ENCODE measurements at regions not wholly inside any gene's neighbourhood (a gene's known extent, or its start where the extent isn't known, plus 50 kb on each side); places are given as distances from the start of the nearest gene placed in this dataset.
A peak's percentile ranks its signal among the peaks of the same experiment; 100 is the strongest.

DNA sequence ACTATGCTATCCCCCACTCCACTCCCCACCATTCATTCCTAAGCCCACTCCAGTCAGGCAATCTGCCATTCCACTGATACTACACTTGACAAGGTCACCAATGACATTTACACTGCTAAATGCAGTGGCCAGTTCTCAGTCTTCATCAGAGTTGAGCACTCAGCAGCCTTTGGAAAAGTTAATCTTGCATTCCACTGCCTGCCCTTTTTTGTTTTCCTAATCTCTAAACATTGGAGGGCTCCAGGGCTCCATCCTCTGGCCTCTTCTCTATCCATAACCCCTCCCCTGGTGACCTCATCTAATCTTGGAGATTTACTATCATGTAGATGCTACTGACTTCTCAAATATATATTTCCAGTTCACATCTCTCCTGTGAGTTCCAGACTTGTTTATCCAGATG is 70.9 kb upstream of the S1PR1 start:
- H3K9me3 ChIP-seq (ENCODE audit: low read length): no peaks in the 10 kb centered on the region
- no peaks in the 10 kb centered on the region for H3K36me3 ChIP-seq (ENCODE audit: insufficient read depth, low read length)
- peaks cover 18% of the 10 kb centered on the region for H3K4me1 ChIP-seq (ENCODE audit: insufficient read depth, low read length)
- no peak overlapping the region for H2AFZ ChIP-seq (ENCODE audit: low read depth, low read length)
- no peaks in the 10 kb centered on the region for H3K27me3 ChIP-seq (ENCODE audit: insufficient read depth, low read length)
- H3K4me3 ChIP-seq (ENCODE audit: low read length): no peak overlapping the region

DNA sequence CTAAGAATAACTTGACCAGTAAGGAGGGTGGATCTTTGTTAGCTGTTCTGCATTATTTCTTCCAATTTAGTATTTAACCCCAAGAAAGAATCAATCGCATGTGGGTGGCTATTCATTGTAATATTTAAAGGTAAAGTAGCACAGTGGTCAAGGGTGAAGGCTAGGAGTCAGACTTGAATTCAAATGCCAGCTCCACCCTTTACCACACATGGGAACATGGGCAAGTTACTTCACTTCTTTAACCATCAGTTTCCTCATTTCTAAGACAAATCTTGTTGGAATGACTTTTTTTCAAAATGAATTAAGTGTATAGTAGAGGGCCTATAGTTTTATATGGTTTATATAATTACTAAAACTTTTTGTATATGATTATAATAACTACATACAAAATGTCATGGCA is 71.3 kb upstream of the S1PR1 start:
- H3K4me3 ChIP-seq (ENCODE audit: low read length): no peak overlapping the region
- H3K4me1 ChIP-seq (ENCODE audit: insufficient read depth, low read length): peaks cover 18% of the 10 kb centered on the region
- no peak overlapping the region for H2AFZ ChIP-seq (ENCODE audit: low read depth, low read length)
- H3K9me3 ChIP-seq (ENCODE audit: low read length): no peaks in the 10 kb centered on the region
- no peaks in the 10 kb centered on the region for H3K27me3 ChIP-seq (ENCODE audit: insufficient read depth, low read length)
- H3K36me3 ChIP-seq (ENCODE audit: insufficient read depth, low read length): no peaks in the 10 kb centered on the region

DNA sequence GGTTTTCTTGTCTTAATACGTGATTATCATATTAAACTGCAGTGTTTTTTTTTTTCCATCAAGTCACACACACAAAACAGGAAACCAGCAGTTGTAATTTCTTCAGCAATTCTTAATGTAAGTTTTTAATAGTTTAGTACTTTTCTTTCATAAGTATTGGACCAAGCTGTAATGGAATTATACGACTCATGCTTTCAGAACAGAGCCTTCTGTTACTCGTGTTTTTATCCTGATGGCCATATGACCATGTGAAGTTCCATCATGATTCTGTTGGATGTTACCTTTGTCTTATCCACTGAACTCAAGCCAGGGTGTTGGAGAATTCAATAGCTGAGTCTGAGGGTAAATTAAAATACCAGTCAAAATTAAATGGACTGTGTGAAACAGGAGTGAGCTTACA is 72.0 kb upstream of the S1PR1 start:
- Histone ChIP-seq H3K9me3 (ENCODE audit: low read length) (no peaks in the 10 kb centered on the region), H3K4me1 (ENCODE audit: insufficient read depth, low read length) (peaks cover 18% of the 10 kb centered on the region), H2AFZ (ENCODE audit: low read depth, low read length) (no peak overlapping the region), H3K4me3 (ENCODE audit: low read length) (no peak overlapping the region), H3K36me3 (ENCODE audit: insufficient read depth, low read length) (no peaks in the 10 kb centered on the region), H3K27me3 (ENCODE audit: insufficient read depth, low read length) (no peaks in the 10 kb centered on the region)

DNA sequence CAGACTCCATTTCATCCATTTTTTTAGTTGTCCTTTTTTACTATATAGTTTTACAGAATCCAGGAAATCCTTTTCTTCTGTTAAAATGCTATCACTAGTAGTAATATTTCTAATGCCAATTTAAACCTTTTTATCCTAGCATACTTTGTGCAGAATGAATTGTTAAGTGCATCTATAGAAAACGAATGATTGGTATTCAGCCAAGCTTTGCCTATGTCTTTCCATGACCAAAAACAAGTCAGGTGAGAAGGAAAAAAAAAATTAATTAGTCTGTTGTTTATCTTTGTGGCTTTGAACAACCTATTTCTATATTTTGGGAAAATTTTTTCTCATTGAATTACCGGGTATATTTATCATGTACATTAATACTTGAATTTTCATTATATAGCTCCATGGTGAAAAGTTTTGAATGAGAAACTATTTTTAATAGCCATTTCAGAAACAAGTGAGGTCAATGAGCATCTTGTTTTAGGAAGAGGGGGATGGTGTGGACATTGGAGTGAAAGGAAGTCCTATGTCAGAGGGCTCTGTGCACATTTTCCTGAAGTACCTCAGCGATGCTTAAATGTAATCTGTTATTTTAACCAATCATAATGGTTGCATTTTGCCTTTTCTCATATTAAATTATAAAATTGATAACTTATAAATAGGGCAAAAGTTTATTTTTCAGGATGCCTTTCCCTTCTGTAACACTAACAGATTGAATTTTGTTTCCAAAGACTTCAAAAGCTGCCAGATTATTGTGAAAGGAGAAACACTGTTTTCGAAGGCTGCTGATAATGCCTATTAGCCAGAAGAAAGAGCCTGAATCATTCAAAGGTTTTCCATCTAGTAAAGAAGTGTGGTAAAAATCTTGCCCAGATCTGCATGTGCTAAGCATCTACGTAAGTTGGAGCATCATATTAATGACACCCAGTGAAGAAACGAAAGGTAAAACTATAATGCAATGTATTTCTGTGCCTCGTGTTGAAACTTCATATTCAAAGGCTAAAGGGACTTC is 73.8 kb upstream of the S1PR1 start:
- Histone ChIP-seq H3K4me1 (ENCODE audit: insufficient read depth, low read length) (peaks cover 18% of the 10 kb centered on the region), H2AFZ (ENCODE audit: low read depth, low read length) (no peak overlapping the region), H3K36me3 (ENCODE audit: insufficient read depth, low read length) (no peaks in the 10 kb centered on the region), H3K9me3 (ENCODE audit: low read length) (no peaks in the 10 kb centered on the region), H3K27me3 (ENCODE audit: insufficient read depth, low read length) (no peaks in the 10 kb centered on the region), H3K4me3 (ENCODE audit: low read length) (no peak overlapping the region)

DNA sequence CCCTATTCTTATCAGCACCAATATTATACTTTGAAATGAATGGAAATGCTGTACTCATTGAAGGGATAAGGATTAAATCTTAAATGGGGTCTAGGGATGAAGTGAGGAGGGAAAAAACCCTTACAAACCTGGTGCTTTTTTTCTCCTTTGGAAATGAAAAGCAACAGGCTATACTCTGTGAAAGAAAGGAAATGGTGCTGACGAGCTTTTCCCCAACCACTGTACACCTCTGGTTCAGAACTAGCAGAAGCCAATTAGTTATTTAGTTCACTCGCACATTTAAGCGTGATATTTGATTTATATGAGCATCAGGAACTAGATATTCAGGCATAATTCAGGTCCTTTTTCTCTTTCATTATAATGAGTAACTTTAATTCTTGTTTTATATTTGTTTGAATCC is 74.5 kb upstream of the S1PR1 start:
- H2AFZ ChIP-seq (ENCODE audit: low read depth, low read length): no peak overlapping the region
- H3K4me3 ChIP-seq (ENCODE audit: low read length): no peak overlapping the region
- H3K36me3 ChIP-seq (ENCODE audit: insufficient read depth, low read length): no peaks in the 10 kb centered on the region
- no peaks in the 10 kb centered on the region for H3K9me3 ChIP-seq (ENCODE audit: low read length)
- no peaks in the 10 kb centered on the region for H3K27me3 ChIP-seq (ENCODE audit: insufficient read depth, low read length)
- H3K4me1 ChIP-seq (ENCODE audit: insufficient read depth, low read length): peaks cover 18% of the 10 kb centered on the region

DNA sequence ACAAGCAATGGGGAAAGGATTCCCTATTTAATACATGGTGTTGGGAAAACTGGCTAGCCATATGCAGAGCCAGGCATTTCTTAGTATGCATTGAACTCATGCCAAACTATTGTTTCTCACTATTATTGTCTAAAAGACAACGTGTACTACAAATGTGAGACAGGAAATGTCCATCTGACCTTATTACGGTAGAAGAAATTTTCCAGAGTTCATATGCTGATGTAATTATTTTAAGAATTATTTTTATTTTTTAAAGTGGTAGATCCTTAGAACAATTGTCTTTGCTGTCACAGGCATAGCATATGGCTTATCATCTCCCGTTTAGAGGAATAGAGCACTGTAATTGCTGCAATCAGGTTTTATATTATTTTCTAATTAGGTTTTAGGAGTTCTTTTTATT is 75.2 kb upstream of the S1PR1 start:
- Histone ChIP-seq H3K9me3 (ENCODE audit: low read length) (no peaks in the 10 kb centered on the region), H3K4me1 (ENCODE audit: insufficient read depth, low read length) (peaks cover 18% of the 10 kb centered on the region), H3K36me3 (ENCODE audit: insufficient read depth, low read length) (no peaks in the 10 kb centered on the region), H2AFZ (ENCODE audit: low read depth, low read length) (no peak overlapping the region), H3K27me3 (ENCODE audit: insufficient read depth, low read length) (no peaks in the 10 kb centered on the region), H3K4me3 (ENCODE audit: low read length) (no peak overlapping the region)

DNA sequence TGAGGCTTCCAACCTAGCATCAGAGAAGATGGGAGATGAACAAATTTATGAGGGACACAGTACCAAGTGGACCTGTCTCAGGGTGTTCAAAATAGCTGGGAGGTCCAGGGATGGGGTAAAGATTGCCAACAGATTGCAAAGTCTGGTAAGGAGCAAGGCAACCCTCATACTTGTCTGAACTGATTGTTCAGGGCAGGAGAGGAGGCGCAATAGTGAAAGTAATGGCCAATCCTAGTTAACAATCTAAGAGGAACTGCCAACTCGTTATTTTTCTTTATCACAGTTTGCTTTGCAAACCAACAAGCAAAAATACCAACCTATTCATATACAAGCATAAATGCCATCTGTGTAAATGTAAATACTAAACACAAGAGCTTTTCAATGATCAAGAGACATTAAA is 78.4 kb upstream of the S1PR1 start:
- no peak overlapping the region for H3K4me3 ChIP-seq (ENCODE audit: low read length)
- no peaks in the 10 kb centered on the region for H3K27me3 ChIP-seq (ENCODE audit: insufficient read depth, low read length)
- H3K4me1 ChIP-seq (ENCODE audit: insufficient read depth, low read length): peaks cover 16% of the 10 kb centered on the region
- H2AFZ ChIP-seq (ENCODE audit: low read depth, low read length): no peak overlapping the region
- no peaks in the 10 kb centered on the region for H3K36me3 ChIP-seq (ENCODE audit: insufficient read depth, low read length)
- no peaks in the 10 kb centered on the region for H3K9me3 ChIP-seq (ENCODE audit: low read length)

DNA sequence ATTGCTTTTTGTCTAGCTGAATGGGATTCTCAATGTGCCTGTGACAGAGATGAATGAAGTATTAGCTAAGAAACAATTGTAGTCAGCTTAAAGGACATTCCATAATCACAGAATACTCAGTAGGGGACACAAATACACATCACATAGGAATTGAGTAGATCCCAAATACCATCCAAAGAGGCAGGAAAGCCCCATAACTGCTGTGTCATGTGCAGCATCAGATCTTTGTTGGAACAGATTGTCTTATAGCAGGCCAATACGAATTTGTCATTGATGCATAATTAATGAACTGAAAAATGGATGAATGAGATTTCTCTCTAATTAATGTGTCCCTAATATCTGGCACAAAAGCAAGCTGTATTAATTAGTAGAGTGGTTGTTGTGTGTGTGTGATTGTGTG is 82.3 kb upstream of the S1PR1 start:
- no peak overlapping the region for H2AFZ ChIP-seq (ENCODE audit: low read depth, low read length)
- H3K36me3 ChIP-seq (ENCODE audit: insufficient read depth, low read length): no peaks in the 10 kb centered on the region
- no peaks in the 10 kb centered on the region for H3K9me3 ChIP-seq (ENCODE audit: low read length)
- H3K4me3 ChIP-seq (ENCODE audit: low read length): no peak overlapping the region
- no peaks in the 10 kb centered on the region for H3K27me3 ChIP-seq (ENCODE audit: insufficient read depth, low read length)
- peaks cover 25% of the 10 kb centered on the region for H3K4me1 ChIP-seq (ENCODE audit: insufficient read depth, low read length)

DNA sequence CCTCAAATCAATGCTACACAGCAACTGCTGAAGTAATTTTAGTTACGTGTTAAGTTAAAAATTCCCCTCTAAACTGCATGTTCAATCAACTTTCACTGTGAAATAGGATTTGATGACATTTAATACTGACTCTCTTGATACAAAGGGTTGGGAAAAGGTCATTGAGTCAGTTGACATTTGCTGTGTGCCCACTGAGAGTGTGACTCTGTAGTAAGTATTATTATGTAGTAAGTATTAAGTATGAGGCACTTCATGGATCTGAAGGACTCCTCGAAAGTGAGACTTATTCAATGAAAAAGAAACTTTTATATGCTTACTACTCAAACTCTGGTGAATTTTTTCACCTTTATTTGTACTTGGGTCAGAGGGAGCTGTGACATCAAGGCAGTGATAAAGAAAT is 83.1 kb upstream of the S1PR1 start:
- H3K9me3 ChIP-seq (ENCODE audit: low read length): no peaks in the 10 kb centered on the region
- no peak overlapping the region for H2AFZ ChIP-seq (ENCODE audit: low read depth, low read length)
- H3K4me3 ChIP-seq (ENCODE audit: low read length): no peak overlapping the region
- no peaks in the 10 kb centered on the region for H3K36me3 ChIP-seq (ENCODE audit: insufficient read depth, low read length)
- H3K4me1 ChIP-seq (ENCODE audit: insufficient read depth, low read length): peaks cover 33% of the 10 kb centered on the region
- no peaks in the 10 kb centered on the region for H3K27me3 ChIP-seq (ENCODE audit: insufficient read depth, low read length)

DNA sequence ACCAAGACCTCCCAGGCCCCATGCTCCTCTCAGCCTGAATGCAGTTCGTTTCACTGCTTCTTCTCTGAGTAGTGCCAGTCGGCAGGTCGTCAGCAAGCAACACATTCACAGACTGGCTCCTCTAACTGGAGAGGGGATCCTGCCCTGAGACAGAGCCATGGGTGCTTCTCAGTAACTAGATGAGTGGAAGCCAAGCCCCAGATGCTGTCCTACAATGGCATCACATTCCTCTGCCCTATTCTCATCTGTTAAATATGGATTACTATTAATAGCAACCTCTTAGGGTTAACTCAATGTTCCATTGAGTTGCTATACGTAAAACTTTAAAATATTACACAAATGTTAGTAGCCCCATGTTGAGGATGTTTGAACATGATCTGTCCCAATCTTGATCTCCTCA is 84.2 kb upstream of the S1PR1 start:
- H3K27me3 ChIP-seq (ENCODE audit: insufficient read depth, low read length): no peaks in the 10 kb centered on the region
- H2AFZ ChIP-seq (ENCODE audit: low read depth, low read length): no peak overlapping the region
- H3K36me3 ChIP-seq (ENCODE audit: insufficient read depth, low read length): no peaks in the 10 kb centered on the region
- no peaks in the 10 kb centered on the region for H3K9me3 ChIP-seq (ENCODE audit: low read length)
- peaks cover 40% of the 10 kb centered on the region for H3K4me1 ChIP-seq (ENCODE audit: insufficient read depth, low read length)
- H3K4me3 ChIP-seq (ENCODE audit: low read length): no peak overlapping the region

DNA sequence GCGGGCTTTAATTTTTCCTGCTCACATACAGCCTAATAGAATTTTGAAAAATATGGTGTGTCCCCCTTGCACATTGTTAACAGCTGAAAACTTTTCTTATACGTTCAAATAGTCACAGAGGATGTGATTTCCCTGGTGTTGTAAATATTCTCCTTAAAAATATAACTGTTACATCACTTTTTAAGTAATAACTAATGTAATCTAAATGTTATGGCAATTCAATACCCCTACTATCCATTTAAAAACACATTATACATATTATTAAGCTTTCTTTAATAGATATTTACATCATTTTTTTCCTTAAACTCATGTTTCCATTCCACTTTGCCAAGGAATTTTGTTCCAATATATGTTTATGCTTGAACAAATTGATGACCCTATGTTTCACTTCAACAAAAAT is 85.5 kb upstream of the S1PR1 start:
- Histone ChIP-seq H3K4me3 (ENCODE audit: low read length) (no peak overlapping the region), H3K4me1 (ENCODE audit: insufficient read depth, low read length) (peaks cover 42% of the 10 kb centered on the region), H3K9me3 (ENCODE audit: low read length) (no peaks in the 10 kb centered on the region), H2AFZ (ENCODE audit: low read depth, low read length) (no peak overlapping the region), H3K36me3 (ENCODE audit: insufficient read depth, low read length) (no peaks in the 10 kb centered on the region), H3K27me3 (ENCODE audit: insufficient read depth, low read length) (no peaks in the 10 kb centered on the region)

DNA sequence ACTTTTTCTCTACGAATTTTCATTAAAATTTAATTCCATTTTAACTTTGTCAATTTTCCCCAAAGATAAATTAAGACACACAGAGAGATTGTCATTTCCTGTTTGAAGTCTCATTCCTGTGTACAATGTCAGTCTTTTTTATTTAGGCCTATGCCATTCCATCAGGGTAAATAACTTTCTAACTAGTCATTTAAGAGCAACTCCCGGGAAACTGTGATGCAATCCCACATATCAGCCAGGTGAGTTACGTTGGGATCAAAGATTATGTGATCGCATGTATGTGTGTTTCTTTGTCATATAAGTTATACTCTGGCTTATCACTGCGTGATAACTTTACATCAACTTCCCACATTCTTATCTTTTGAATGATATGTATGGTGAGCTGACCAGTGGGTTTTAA is 86.1 kb upstream of the S1PR1 start:
- no peak overlapping the region for H3K4me3 ChIP-seq (ENCODE audit: low read length)

DNA sequence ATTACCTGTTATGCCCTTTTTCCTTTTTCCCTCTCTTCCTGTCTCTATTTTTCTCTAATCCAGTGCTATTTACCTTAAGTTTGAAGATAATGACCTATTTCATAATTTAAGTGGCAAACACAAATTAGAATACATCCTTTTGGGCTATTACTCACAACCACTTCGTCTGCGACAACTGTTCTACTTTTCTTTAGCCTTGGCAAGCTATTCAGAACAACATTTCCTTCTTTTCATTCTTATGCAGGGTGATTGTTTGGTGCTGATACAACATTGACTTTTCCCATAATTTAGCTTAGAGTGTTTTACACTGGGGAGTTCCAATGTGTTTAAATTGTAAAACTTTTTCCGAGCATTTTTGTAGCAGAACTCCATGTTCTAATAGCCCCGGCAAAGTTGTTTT is 86.6 kb upstream of the S1PR1 start:
- no peaks in the 10 kb centered on the region for H3K9me3 ChIP-seq (ENCODE audit: low read length)
- H3K27me3 ChIP-seq (ENCODE audit: insufficient read depth, low read length): no peaks in the 10 kb centered on the region
- H3K36me3 ChIP-seq (ENCODE audit: insufficient read depth, low read length): no peaks in the 10 kb centered on the region
- H3K4me1 ChIP-seq (ENCODE audit: insufficient read depth, low read length): peaks cover 41% of the 10 kb centered on the region
- no peak overlapping the region for H3K4me3 ChIP-seq (ENCODE audit: low read length)
- H2AFZ ChIP-seq (ENCODE audit: low read depth, low read length): no peak overlapping the region

More for the DNA sequence above, 86.1 kb upstream of the S1PR1 start:
- H3K27me3 ChIP-seq (ENCODE audit: insufficient read depth, low read length): no peaks in the 10 kb centered on the region
- no peaks in the 10 kb centered on the region for H3K9me3 ChIP-seq (ENCODE audit: low read length)
- peaks cover 42% of the 10 kb centered on the region for H3K4me1 ChIP-seq (ENCODE audit: insufficient read depth, low read length)
- no peaks in the 10 kb centered on the region for H3K36me3 ChIP-seq (ENCODE audit: insufficient read depth, low read length)
- no peak overlapping the region for H2AFZ ChIP-seq (ENCODE audit: low read depth, low read length)

DNA sequence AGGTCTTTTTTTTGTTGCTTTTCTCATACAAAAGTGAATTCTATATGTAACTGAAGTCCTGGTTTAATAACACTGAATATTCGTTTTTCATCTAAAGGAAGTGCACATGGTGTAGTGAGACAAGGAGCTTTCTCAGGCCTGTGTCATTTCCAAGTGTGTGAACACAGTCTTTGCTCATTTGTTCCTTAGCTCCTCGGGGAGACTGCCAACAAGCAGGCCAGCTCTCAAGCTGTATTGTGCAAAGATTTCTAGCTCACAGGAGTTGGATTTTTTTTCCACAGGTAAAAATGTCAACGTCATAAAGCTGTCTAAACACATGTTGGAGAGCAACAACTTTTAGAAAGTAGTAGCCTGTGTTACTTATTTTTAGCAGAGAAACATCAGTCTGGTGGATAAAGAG is 87.8 kb upstream of the S1PR1 start:
- peaks cover 31% of the 10 kb centered on the region for H3K4me1 ChIP-seq (ENCODE audit: insufficient read depth, low read length)
- no peaks in the 10 kb centered on the region for H3K27me3 ChIP-seq (ENCODE audit: insufficient read depth, low read length)
- H2AFZ ChIP-seq (ENCODE audit: low read depth, low read length): peak overlapping the region; percentile 90
- no peaks in the 10 kb centered on the region for H3K36me3 ChIP-seq (ENCODE audit: insufficient read depth, low read length)
- H3K9me3 ChIP-seq (ENCODE audit: low read length): no peaks in the 10 kb centered on the region
- peak overlapping the region; percentile 24 for H3K4me3 ChIP-seq (ENCODE audit: low read length)

Data from neuron (in vitro differentiated cells).